Mesenchymal stem cell (in vitro differentiated cells and primary cell): ENCODE measurements at regions not wholly inside any gene's neighbourhood (a gene's known extent, or its start where the extent isn't known, plus 50 kb on each side); places are given as distances from the start of the nearest gene placed in this dataset.

Experiments
- DNase-seq: peaks from one replicate; pipeline ENCODE4 v3.0.0-alpha.2; 2013
- H2AFZ ChIP-seq: one replicate; pipeline ENCODE4 v1.6.1; 2013; ENCODE audit warnings: low read depth, mild to moderate bottlenecking, control low read depth, inconsistent platforms, low read length, moderate library complexity
- H2AK5ac ChIP-seq: 2 replicates; pipeline ENCODE4 v1.6.1; 2013; ENCODE audit warnings: low read length, moderate library complexity, mild to moderate bottlenecking, inconsistent platforms; ENCODE audit not compliant: severe bottlenecking
- H2BK120ac ChIP-seq: one replicate; pipeline ENCODE4 v1.6.1; 2013; ENCODE audit warnings: low read depth, mild to moderate bottlenecking, inconsistent platforms, low read length, moderate library complexity
- H2BK12ac ChIP-seq, 2 experiments: one replicate each; pipeline ENCODE4 v1.6.1; 2013; ENCODE audit warnings: inconsistent platforms in 2 of 2, low read length in 2 of 2, mild to moderate bottlenecking in 2 of 2, moderate library complexity in 2 of 2, control low read depth in 1 of 2
- H2BK15ac ChIP-seq: one replicate; pipeline ENCODE4 v1.6.1; 2013; ENCODE audit warnings: mild to moderate bottlenecking, low read depth, inconsistent platforms; ENCODE audit not compliant: poor library complexity, severe bottlenecking
- H2BK5ac ChIP-seq: 2 replicates; pipeline ENCODE4 v1.6.1; 2013; ENCODE audit warnings: low read depth, mild to moderate bottlenecking, low read length, control low read depth, inconsistent platforms; ENCODE audit not compliant: poor library complexity, severe bottlenecking
- H3K14ac ChIP-seq, 2 experiments: one replicate each; pipeline ENCODE4 v1.6.1; 2013; ENCODE audit warnings: inconsistent platforms in 2 of 2, low read length in 2 of 2, control low read depth in 1 of 2, mild to moderate bottlenecking in 1 of 2, moderate library complexity in 1 of 2
- H3K18ac ChIP-seq, 2 experiments: one replicate each; pipeline ENCODE4 v1.6.1; 2013; ENCODE audit warnings: inconsistent platforms in 2 of 2, low read length in 2 of 2, control low read depth in 1 of 2, low read depth in 1 of 2, mild to moderate bottlenecking in 1 of 2
- H3K23ac ChIP-seq, 2 experiments: one replicate each; pipeline ENCODE4 v1.6.1; 2013; ENCODE audit warnings: inconsistent platforms in 2 of 2, low read length in 2 of 2, mild to moderate bottlenecking in 2 of 2, moderate library complexity in 2 of 2, control low read depth in 1 of 2
- H3K27ac ChIP-seq: 2 replicates; pipeline ENCODE4 v1.5.1; 2013; ENCODE audit warnings: mild to moderate bottlenecking, moderate library complexity, low read length, control low read depth, inconsistent platforms; ENCODE audit not compliant: poor library complexity, severe bottlenecking
- H3K27me3 ChIP-seq, 2 experiments: 2 replicates each; pipeline versions ENCODE4 v1.6.1 to v1.7.0; 2013; ENCODE audit warnings: low read length in 2 of 2, mild to moderate bottlenecking in 2 of 2, moderate library complexity in 2 of 2, control low read depth in 1 of 2, inconsistent platforms in 1 of 2; ENCODE audit not compliant: control insufficient read depth in 1 of 2, insufficient read depth in 1 of 2
- H3K36me3 ChIP-seq, 2 experiments: 2 replicates each; pipeline versions ENCODE4 v1.6.1 to v1.7.0; 2013; ENCODE audit warnings: low read length in 2 of 2, control low read depth in 1 of 2, inconsistent platforms in 1 of 2, low read depth in 1 of 2, mild to moderate bottlenecking in 1 of 2; ENCODE audit not compliant: insufficient read depth in 2 of 2, control insufficient read depth in 1 of 2
- H3K4ac ChIP-seq, 2 experiments: one replicate each; pipeline ENCODE4 v1.6.1; 2013; ENCODE audit warnings: inconsistent platforms in 2 of 2, low read length in 2 of 2, mild to moderate bottlenecking in 2 of 2, moderate library complexity in 2 of 2, control low read depth in 1 of 2, low read depth in 1 of 2
- H3K4me1 ChIP-seq: 2 replicates; pipeline ENCODE4 v1.6.1; 2013; ENCODE audit warnings: low read depth, low read length, control low read depth; ENCODE audit not compliant: control insufficient read depth, insufficient read depth
- H3K4me2 ChIP-seq: 2 replicates; pipeline ENCODE4 v1.6.1; 2013; ENCODE audit warnings: low read length, mild to moderate bottlenecking, inconsistent platforms; ENCODE audit not compliant: poor library complexity, severe bottlenecking
- H3K4me3 ChIP-seq, 2 experiments: 2 replicates each; pipeline versions ENCODE4 v1.5.1 to v1.7.0; 2013; ENCODE audit warnings: low read length in 2 of 2, mild to moderate bottlenecking in 2 of 2, control low read depth in 1 of 2, low read depth in 1 of 2; ENCODE audit not compliant: insufficient read depth in 1 of 2
- H3K79me1 ChIP-seq: replicated peaks from 2 replicates; pipeline ENCODE4 v1.6.1; 2013; ENCODE audit warnings: mild to moderate bottlenecking, control low read depth, low read length, inconsistent platforms; ENCODE audit not compliant: poor library complexity, severe bottlenecking
- H3K9ac ChIP-seq: 2 replicates; pipeline ENCODE4 v1.7.0; 2013; ENCODE audit warnings: mild to moderate bottlenecking, low read length, moderate library complexity
- H3K9me3 ChIP-seq: 2 replicates; pipeline ENCODE4 v1.7.0; 2013; ENCODE audit warnings: mild to moderate bottlenecking, low read length; ENCODE audit not compliant: control insufficient read depth
- H4K8ac ChIP-seq: one replicate; pipeline ENCODE4 v1.6.1; 2013; ENCODE audit warnings: inconsistent platforms, mild to moderate bottlenecking, low read length, moderate library complexity
- H4K91ac ChIP-seq: one replicate; pipeline ENCODE4 v1.6.1; 2013; ENCODE audit warnings: mild to moderate bottlenecking, low read length, inconsistent platforms
- WGBS: methylation state at CpG from one replicate; pipeline ENCODE4 v1.1.7; 2013; ENCODE audit warnings: mixed read lengths; 5-methylcytosine and 5-hydroxymethylcytosine counted together

- H4K8ac ChIP-seq: no peak overlapping the region
- no peak overlapping the region for H3K18ac ChIP-seq
- WGBS: 57% methylated on average over 1 of the region's 5 CpGs
- H2BK120ac ChIP-seq: no peak overlapping the region
- no peak overlapping the region for H3K4me2 ChIP-seq
- H2BK15ac ChIP-seq: no peak overlapping the region
- no peak overlapping the region for H2BK5ac ChIP-seq
- no peaks in the 10 kb centered on the region for H3K9me3 ChIP-seq
- no peak overlapping the region for H3K4me3 ChIP-seq
- no peak overlapping the region for H2AK5ac ChIP-seq
- no peak overlapping the region for H4K91ac ChIP-seq
- no peaks in the 10 kb centered on the region for H3K79me1 ChIP-seq
- no peak overlapping the region for H3K4ac ChIP-seq
- H2AFZ ChIP-seq: no peak overlapping the region
- peaks cover 17 to 68% of the 10 kb centered on the region in 2 experiments for H3K27me3 ChIP-seq
- no peak overlapping the region for H3K27ac ChIP-seq
- no peak overlapping the region for H3K9ac ChIP-seq
- H3K23ac ChIP-seq: no peak overlapping the region
- H3K14ac ChIP-seq: no peak overlapping the region
- no peak for DNase-seq
- no peaks in the 10 kb centered on the region for H3K36me3 ChIP-seq
- no peak overlapping the region for H2BK12ac ChIP-seq
- H3K4me1 ChIP-seq: no peaks in the 10 kb centered on the region
Observed at GRCh38 chr6:40885139-40885774, 153.8 kb downstream of the UNC5CL start.

DNA sequence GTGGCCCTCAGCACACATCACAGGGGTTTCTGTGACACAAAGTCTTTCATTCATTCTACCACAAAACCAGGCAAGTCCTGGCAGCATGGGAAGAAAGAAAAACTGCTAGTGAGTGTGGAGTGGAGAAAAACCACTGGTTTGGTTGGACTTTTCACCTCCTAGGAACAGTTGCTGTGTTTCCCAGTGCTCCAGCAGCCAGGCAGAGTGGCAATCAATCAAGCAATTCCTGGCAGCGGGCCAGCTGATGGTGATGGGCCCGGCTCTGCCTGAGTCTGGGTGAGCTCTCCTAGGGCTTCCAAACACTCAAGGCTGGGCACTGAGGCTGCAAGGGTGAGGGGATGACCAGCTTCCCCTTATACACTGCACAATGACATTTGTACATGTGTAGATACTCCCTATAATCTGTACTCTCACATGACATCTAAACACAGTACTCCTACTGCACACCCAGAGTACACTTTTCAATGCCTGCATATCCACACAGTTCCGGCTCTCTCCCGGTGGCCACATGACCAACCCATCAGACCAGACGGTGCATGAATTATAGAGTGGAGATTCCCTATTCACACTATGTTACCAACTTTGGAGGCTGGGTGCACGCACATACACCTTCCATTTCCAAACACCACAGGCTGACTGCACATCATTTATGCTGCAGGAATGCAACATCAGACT is 156.6 kb downstream of the UNC5CL start:
- Histone ChIP-seq H3K9ac (no peak overlapping the region), H3K4me1 (peaks cover 1% of the 10 kb centered on the region), H3K4me3 (no peak overlapping the region), H3K18ac (no peak overlapping the region), H3K9me3 (no peaks in the 10 kb centered on the region), H2AK5ac (no peak overlapping the region), H4K8ac (no peak overlapping the region), H2BK12ac (no peak overlapping the region), H3K36me3 (no peaks in the 10 kb centered on the region), H3K79me1 (no peaks in the 10 kb centered on the region), H3K4ac (no peak overlapping the region), H3K4me2 (no peak overlapping the region), H2BK15ac (no peak overlapping the region), H3K27me3 (peaks cover 8 to 49% of the 10 kb centered on the region in 2 experiments), H4K91ac (no peak overlapping the region), H2AFZ (no peak overlapping the region), H2BK120ac (no peak overlapping the region), H3K14ac (no peak overlapping the region), H3K23ac (no peak overlapping the region), H3K27ac (no peak overlapping the region), H2BK5ac (no peak overlapping the region)
- DNase-seq: no peak
- 87% methylated on average over 6 of the region's 6 CpGs for WGBS

GRCh38 chr6:40881501-40881900 is 157.5 kb downstream of the UNC5CL start:
- DNase-seq: no peak
- Histone ChIP-seq H3K4me1 (peaks cover 1% of the 10 kb centered on the region), H2BK120ac (no peak overlapping the region), H3K9ac (no peak overlapping the region), H3K79me1 (no peaks in the 10 kb centered on the region), H3K18ac (no peak overlapping the region), H2BK12ac (no peak overlapping the region), H3K4ac (no peak overlapping the region), H3K9me3 (no peaks in the 10 kb centered on the region), H2BK15ac (no peak overlapping the region), H2BK5ac (no peak overlapping the region), H2AFZ (no peak overlapping the region), H4K91ac (no peak overlapping the region), H3K27ac (no peak overlapping the region), H3K4me3 (no peak overlapping the region), H3K36me3 (no peaks in the 10 kb centered on the region), H3K23ac (no peak overlapping the region), H4K8ac (no peak overlapping the region), H2AK5ac (no peak overlapping the region), H3K27me3 (peaks cover 12 to 44% of the 10 kb centered on the region in 2 experiments), H3K14ac (no peak overlapping the region), H3K4me2 (no peak overlapping the region)
- WGBS: 92% methylated on average over 2 of the region's 2 CpGs

- Histone ChIP-seq H2BK12ac (no peak overlapping the region), H3K4ac (no peak overlapping the region), H2BK15ac (no peak overlapping the region), H2AFZ (no peak overlapping the region), H3K14ac (no peak overlapping the region), H3K9me3 (no peaks in the 10 kb centered on the region), H3K18ac (no peak overlapping the region), H3K4me1 (peaks cover 1% of the 10 kb centered on the region), H2AK5ac (no peak overlapping the region), H4K8ac (no peak overlapping the region), H4K91ac (no peak overlapping the region), H3K9ac (no peak overlapping the region), H3K4me3 (no peak overlapping the region), H3K4me2 (no peak overlapping the region), H3K27ac (no peak overlapping the region), H3K23ac (no peak overlapping the region), H3K36me3 (no peaks in the 10 kb centered on the region), H3K27me3 (peaks cover 13 to 44% of the 10 kb centered on the region in 2 experiments), H2BK5ac (no peak overlapping the region), H3K79me1 (no peaks in the 10 kb centered on the region), H2BK120ac (no peak overlapping the region)
- no peak for DNase-seq
- WGBS: 84% methylated on average over 2 of the region's 2 CpGs
Observed at GRCh38 chr6:40880906-40881305, 158.1 kb downstream of the UNC5CL start.
